Left renal pelvis (tissue), 4 donors: ENCODE measurements at regions not wholly inside any gene's neighbourhood (a gene's known extent, or its start where the extent isn't known, plus 50 kb on each side); places are given as distances from the start of the nearest gene placed in this dataset.
"Not testable (repeated sequence)": the region's sequence is repeated elsewhere in the genome, so short reads cannot be mapped to it uniquely, and the experiment has no call there.

Experiments
- DNase-seq, 4 donors: peaks; one replicate each; pipeline ENCODE4 v3.0.0-alpha.2; 2013; ENCODE audit warnings: low read depth in 4 of 4, low spot score in 3 of 4

DNA sequence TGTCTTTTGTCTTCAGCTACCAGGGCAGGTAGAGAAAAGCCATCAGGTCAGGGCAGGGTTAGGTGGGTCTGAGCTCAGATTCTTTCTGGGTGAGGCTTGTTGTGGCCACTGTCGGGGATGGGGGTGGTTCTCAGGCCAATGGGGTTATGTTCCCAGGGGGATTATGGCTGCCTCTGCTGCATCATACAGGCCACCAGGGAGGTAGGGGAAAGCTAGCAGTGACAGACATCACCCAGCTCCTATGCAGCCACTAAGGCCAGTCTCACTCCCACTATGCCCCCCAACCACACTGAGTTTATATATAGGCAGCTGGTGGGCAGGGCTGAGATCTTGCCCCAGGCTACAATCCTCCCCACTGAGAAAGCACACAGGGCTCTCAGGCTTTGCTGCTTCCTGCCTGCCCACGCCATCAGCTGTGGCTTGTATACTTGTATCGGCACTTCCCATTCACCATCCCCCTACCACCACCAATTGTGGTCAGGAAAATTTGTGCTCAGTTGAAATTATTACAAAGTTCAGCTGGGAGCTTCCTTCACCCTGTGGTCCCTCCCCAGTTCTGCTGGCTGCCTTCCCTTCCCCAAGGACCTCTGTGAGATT, 72.6 kb upstream of the PTPN13 start:
- DNase-seq: no peak

DNA sequence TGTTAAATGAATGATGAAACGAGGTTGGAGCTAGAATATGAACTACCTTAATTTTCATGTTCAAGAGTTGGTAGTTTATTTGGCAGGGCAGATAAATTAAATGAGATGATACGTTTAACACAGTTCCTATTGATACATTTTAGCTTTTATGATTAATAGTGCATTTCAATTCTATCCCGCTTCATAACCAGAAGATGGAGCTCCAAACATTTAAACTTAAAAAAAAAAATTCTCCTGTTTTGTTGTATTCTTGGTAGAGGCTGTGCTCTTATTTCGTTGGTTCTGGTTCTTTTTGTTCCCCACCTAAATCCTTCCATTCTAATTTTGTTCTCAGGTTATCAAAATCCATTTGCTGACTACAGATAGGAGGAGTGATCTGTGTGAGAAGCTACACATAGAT, 71.8 kb upstream of the PTPN13 start:
- no peak for DNase-seq

DNA sequence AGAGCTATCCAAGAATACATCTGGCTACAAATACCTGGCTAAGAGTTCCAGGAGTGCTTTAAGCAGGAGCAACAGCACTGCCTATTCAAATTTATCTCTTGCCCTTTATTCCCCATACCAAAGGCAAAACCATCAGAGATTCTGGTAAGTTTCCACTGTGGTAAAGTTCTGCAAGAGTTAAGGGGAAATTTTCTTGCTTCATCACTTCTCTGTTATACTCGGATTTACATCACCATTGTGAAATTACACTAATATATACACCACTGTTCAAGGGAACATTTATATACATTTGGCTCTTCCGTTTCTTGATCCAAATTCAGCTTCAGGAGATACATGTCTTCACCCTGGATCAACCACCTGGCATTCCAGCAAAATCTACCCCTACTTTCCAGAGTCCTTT, 70.8 kb upstream of the PTPN13 start:
- DNase-seq: no peak

GRCh38 chr4:86527713-86528112, 66.4 kb upstream of the PTPN13 start:
- DNase-seq: not testable (repeated sequence)

GRCh38 chr4:86529436-86529835, 64.7 kb upstream of the PTPN13 start:
- no peak for DNase-seq

GRCh38 chr4:86530183-86530582, 63.9 kb upstream of the PTPN13 start:
- DNase-seq: no peak

GRCh38 chr4:86531440-86531839, 62.7 kb upstream of the PTPN13 start:
- DNase-seq: no peak

- no peak for DNase-seq
These were observed 61.3 kb upstream of the PTPN13 start for GRCh38 chr4:86532851-86533250.

GRCh38 chr4:86536151-86536550, 58.0 kb upstream of the PTPN13 start:
- peak in 1 of 4 donors; percentile 27 for DNase-seq

DNA sequence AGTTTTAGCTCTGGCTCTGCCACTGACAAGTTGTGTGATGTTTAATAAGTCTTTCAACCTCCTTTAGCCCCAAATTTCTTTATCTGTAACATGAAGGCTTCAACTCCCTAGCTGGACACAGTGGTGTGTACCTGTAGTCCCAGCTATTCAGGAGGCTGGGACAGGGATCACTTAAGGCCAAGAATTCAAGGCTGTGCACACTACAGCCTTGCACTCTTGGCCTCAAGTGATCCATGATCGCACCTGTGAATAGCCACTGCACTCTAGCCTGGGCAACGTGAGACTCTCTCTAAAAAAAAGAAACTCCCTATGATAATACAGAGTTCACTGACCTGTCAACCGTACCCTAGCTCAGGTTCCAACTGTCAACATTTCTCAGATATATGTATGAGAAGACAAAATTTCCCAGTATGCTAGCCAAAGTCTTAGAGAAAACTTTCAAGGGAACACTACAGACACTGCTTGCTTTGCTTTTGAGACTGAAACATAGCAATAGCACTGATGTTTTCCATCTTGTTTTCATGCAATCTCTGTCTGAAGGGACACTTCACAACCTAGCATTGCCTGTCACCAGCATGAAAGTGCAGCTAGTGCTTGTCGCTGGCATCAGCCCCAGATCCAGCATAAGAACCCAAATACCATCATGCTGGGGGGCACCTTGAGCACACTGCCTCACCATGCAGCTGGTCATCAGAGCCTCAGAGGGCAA, 51.6 kb upstream of the PTPN13 start:
- no peak for DNase-seq

GRCh38 chr4:86543080-86543479, 51.0 kb upstream of the PTPN13 start:
- DNase-seq: no peak

DNA sequence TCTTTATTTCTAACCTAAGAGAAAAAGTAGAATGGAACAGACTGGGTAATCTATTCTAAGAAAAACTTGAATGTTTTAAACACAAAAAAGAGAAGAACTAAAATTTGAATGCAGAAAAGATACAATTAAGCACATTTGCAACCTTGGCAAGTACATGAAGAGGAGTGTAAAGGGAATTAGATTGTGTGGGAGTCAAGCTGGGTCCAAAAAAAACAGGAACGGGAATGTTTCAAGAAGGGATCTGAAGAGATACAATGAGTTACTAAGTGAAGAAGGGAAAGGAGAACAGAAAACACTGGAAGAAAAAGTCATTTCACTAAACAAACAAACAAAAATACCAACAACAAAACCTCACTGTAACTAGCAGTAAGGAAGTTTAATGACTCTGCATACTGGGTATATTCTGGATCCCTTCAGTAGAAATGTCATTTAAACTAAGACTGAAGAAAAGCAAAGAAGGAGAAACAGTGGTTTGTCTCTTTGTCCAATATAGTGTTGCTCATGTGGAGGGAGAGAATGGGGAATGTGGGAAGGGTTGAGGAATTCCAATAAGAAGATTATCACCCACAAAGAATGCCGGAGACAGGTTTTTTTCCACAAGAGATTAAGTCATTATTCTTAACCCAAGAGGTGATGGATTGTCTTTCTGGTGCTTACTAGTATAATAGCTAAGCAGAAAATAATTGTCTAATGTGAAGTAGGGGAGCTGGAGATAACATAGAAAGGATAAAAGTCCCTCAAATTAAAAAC, 50.4 kb upstream of the PTPN13 start:
- no peak for DNase-seq

GRCh38 chr4:86544310-86544966, 49.7 kb upstream of the PTPN13 start:
- no peak for DNase-seq
